ENCODE measurements at regions not wholly inside any gene's neighbourhood (a gene's known extent, or its start where the extent isn't known, plus 50 kb on each side); places are given as distances from the start of the nearest gene placed in this dataset.

- no peak for DNase-seq
- 96 to 97% methylated on average over 5 of the region's 5 CpGs for WGBS, 2 donors
- Histone ChIP-seq H3K36me3 (ENCODE audit: control insufficient read depth in 4 of 4, insufficient read depth in 4 of 4, low read length in 4 of 4) (no peaks in the 10 kb centered on the region), H3K4me3 (no peak overlapping the region), H3K9me3 (ENCODE audit: control insufficient read depth in 4 of 4, insufficient read depth in 3 of 4, low read length in 3 of 4) (no peaks in the 10 kb centered on the region), H3K27me3 (ENCODE audit: control insufficient read depth in 3 of 3, insufficient read depth in 3 of 3, low read length in 2 of 3) (no peaks in the 10 kb centered on the region), H3K9ac (ENCODE audit: insufficient read depth in 1 of 2, low read length in 2 of 2) (no peak overlapping the region), H3K27ac (ENCODE audit: low read depth in 1 of 2, low read length in 1 of 2) (no peak overlapping the region), H3K4me1 (ENCODE audit: control insufficient read depth in 5 of 5, insufficient read depth in 5 of 5, low read length in 5 of 5) (peaks cover 0 to 6% (median 0%) of the 10 kb centered on the region in 5 donors)
- TF ChIP-seq, protein P1, sequence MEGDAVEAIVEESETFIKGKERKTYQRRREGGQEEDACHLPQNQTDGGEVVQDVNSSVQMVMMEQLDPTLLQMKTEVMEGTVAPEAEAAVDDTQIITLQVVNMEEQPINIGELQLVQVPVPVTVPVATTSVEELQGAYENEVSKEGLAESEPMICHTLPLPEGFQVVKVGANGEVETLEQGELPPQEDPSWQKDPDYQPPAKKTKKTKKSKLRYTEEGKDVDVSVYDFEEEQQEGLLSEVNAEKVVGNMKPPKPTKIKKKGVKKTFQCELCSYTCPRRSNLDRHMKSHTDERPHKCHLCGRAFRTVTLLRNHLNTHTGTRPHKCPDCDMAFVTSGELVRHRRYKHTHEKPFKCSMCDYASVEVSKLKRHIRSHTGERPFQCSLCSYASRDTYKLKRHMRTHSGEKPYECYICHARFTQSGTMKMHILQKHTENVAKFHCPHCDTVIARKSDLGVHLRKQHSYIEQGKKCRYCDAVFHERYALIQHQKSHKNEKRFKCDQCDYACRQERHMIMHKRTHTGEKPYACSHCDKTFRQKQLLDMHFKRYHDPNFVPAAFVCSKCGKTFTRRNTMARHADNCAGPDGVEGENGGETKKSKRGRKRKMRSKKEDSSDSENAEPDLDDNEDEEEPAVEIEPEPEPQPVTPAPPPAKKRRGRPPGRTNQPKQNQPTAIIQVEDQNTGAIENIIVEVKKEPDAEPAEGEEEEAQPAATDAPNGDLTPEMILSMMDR (IDR thresholded peaks at IDR 0.05; ENCODE audit: control extremely low read depth, extremely low read depth), result no peak
- ATAC-seq (ENCODE audit: insufficient read depth, low FRiP score), result no peak
Observed at GRCh38 chr3:188041895-188042294, 112.1 kb upstream of the LPP start.

- TF ChIP-seq, protein P1 (IDR thresholded peaks at IDR 0.05; ENCODE audit: control extremely low read depth, extremely low read depth), result no peak
Observed at GRCh38 chr3:188042466-188042865, 111.5 kb upstream of the LPP start.

DNA sequence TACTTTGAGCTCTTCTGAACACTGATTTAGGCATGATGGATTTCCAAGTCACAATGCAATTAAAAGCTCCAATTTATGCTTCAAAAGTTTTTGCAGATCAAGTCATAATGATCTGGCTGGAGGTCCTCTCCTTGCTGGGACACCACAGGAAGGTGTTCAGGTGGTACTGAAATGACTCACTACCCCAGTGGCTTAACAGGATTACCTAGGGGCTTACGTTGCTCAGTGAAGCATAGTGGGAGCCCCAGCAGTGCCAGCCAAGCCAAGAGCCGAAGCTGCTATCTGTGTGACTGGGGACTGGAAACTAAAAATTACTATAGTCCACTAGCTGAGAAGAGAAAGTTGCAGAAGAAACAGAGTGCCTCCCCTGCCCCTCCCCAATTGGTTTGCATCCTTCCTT lies 110.1 kb upstream of the LPP start:
- DNase-seq (no peak), ATAC-seq (ENCODE audit: insufficient read depth, low FRiP score) (no peak)
- Histone ChIP-seq H3K4me1 (ENCODE audit: control insufficient read depth in 5 of 5, insufficient read depth in 5 of 5, low read length in 5 of 5) (no peaks in the 10 kb centered on the region), H3K4me3 (no peak overlapping the region), H3K27ac (ENCODE audit: low read depth in 1 of 2, low read length in 1 of 2) (no peak overlapping the region), H3K36me3 (ENCODE audit: control insufficient read depth in 4 of 4, insufficient read depth in 4 of 4, low read length in 4 of 4) (no peaks in the 10 kb centered on the region), H3K9ac (ENCODE audit: insufficient read depth in 1 of 2, low read length in 2 of 2) (no peak overlapping the region), H3K9me3 (ENCODE audit: control insufficient read depth in 4 of 4, insufficient read depth in 3 of 4, low read length in 3 of 4) (no peaks in the 10 kb centered on the region), H3K27me3 (ENCODE audit: control insufficient read depth in 3 of 3, insufficient read depth in 3 of 3, low read length in 2 of 3) (no peaks in the 10 kb centered on the region)
- TF ChIP-seq, protein P1 (IDR thresholded peaks at IDR 0.05; ENCODE audit: control extremely low read depth, extremely low read depth), result no peak
- 86 to 95% methylated on average over 2 of the region's 2 CpGs for WGBS, 2 donors

More at GRCh38 chr3:188042466-188042865, 111.5 kb upstream of the LPP start:
- DNase-seq (no peak), ATAC-seq (ENCODE audit: insufficient read depth, low FRiP score) (no peak)
- Histone ChIP-seq H3K4me3 (no peak overlapping the region), H3K36me3 (ENCODE audit: control insufficient read depth in 4 of 4, insufficient read depth in 4 of 4, low read length in 4 of 4) (no peaks in the 10 kb centered on the region), H3K4me1 (ENCODE audit: control insufficient read depth in 5 of 5, insufficient read depth in 5 of 5, low read length in 5 of 5) (peaks cover 0 to 3% (median 0%) of the 10 kb centered on the region in 5 donors), H3K27me3 (ENCODE audit: control insufficient read depth in 3 of 3, insufficient read depth in 3 of 3, low read length in 2 of 3) (no peaks in the 10 kb centered on the region), H3K9ac (ENCODE audit: insufficient read depth in 1 of 2, low read length in 2 of 2) (no peak overlapping the region), H3K9me3 (ENCODE audit: control insufficient read depth in 4 of 4, insufficient read depth in 3 of 4, low read length in 3 of 4) (no peaks in the 10 kb centered on the region), H3K27ac (ENCODE audit: low read depth in 1 of 2, low read length in 1 of 2) (no peak overlapping the region)
- WGBS, 2 donors, result 90 to 93% methylated on average over 6 of the region's 6 CpGs

DNA sequence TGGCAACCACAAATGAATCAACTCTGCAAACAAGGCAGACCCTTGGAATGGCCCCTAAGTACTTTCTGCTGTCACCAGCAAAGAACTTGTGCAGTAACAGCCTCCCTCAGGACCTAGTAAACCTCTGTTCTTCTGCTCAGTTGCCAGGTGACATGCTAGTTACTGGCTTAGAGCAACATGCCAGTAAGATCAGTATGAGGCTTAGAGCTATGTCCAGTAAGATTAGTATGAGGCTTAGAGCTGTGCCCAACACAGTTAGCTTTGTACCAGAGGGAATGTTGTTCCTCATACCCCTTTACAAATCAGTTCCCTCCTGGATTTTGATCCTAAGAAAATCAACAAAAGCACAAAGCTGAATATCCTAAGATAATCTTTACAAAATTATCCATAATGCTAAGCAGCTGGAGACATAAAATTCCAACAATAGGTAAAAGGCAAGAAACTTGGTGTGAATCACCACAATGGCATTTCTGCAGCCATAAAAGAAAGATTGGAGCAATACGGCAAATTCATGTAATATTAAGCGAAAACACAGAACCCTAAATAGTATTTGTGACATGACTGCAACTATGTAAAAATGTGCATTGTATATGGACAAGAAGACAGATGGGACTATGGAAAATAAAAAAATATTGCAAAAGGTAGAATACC lies 107.3 kb upstream of the LPP start:
- H3K9me3 ChIP-seq (ENCODE audit: control insufficient read depth in 4 of 4, insufficient read depth in 3 of 4, low read length in 3 of 4), result no peaks in the 10 kb centered on the region
- no peaks in the 10 kb centered on the region for H3K36me3 ChIP-seq (ENCODE audit: control insufficient read depth in 4 of 4, insufficient read depth in 4 of 4, low read length in 4 of 4)
- WGBS, 2 donors, result 96 to 97% methylated on average over 2 of the region's 2 CpGs
- no peak overlapping the region for H3K9ac ChIP-seq (ENCODE audit: insufficient read depth in 1 of 2, low read length in 2 of 2)
- no peaks in the 10 kb centered on the region for H3K27me3 ChIP-seq (ENCODE audit: control insufficient read depth in 3 of 3, insufficient read depth in 3 of 3, low read length in 2 of 3)
- H3K27ac ChIP-seq (ENCODE audit: low read depth in 1 of 2, low read length in 1 of 2), result no peak overlapping the region
- no peak for DNase-seq
- no peaks in the 10 kb centered on the region for H3K4me1 ChIP-seq (ENCODE audit: control insufficient read depth in 5 of 5, insufficient read depth in 5 of 5, low read length in 5 of 5)
- TF ChIP-seq, protein P1 (IDR thresholded peaks at IDR 0.05; ENCODE audit: control extremely low read depth, extremely low read depth), result no peak
- ATAC-seq (ENCODE audit: insufficient read depth, low FRiP score), result no peak
- no peak overlapping the region for H3K4me3 ChIP-seq

Data from lung (tissue), 11 donors.